AG04449 (cell line): ENCODE measurements at regions not wholly inside any gene's neighbourhood (a gene's known extent, or its start where the extent isn't known, plus 50 kb on each side); places are given as distances from the start of the nearest gene placed in this dataset.

Experiments
- CTCF ChIA-PET: fragments of 350-600 bp; formaldehyde crosslinking; extraction: SDS; loops from one replicate; lab custom pipeline; 2021; ENCODE audit warnings: antibody characterized with exemption; lab: Yijun Ruan, JAX
- POLR2A ChIA-PET: fragments of 400-600, 350-600 bp; formaldehyde crosslinking; extraction: SDS; loops from one replicate; lab custom pipeline; 2020; ENCODE audit warnings: antibody characterized with exemption, inconsistent platforms; lab: Yijun Ruan, JAX
- DNase-seq: peaks from one replicate; pipeline ENCODE4 v3.0.0-alpha.2; 2010; ENCODE audit warnings: low read depth, low spot score
- H3K4me3 ChIP-seq: 2 replicates; pipeline ENCODE4 v1.5.1; 2011; ENCODE audit warnings: low read depth, mild to moderate bottlenecking, control low read depth, low read length
- TF ChIP-seq, protein P1 (sequence below): IDR thresholded peaks from one replicate; pipeline ENCODE4 v1.5.1; 2011; ENCODE audit warnings: mild to moderate bottlenecking, moderate library complexity, low read length, control low read depth, inconsistent platforms; ENCODE audit not compliant: insufficient read depth; ENCODE audit errors: missing control alignments

DNA sequence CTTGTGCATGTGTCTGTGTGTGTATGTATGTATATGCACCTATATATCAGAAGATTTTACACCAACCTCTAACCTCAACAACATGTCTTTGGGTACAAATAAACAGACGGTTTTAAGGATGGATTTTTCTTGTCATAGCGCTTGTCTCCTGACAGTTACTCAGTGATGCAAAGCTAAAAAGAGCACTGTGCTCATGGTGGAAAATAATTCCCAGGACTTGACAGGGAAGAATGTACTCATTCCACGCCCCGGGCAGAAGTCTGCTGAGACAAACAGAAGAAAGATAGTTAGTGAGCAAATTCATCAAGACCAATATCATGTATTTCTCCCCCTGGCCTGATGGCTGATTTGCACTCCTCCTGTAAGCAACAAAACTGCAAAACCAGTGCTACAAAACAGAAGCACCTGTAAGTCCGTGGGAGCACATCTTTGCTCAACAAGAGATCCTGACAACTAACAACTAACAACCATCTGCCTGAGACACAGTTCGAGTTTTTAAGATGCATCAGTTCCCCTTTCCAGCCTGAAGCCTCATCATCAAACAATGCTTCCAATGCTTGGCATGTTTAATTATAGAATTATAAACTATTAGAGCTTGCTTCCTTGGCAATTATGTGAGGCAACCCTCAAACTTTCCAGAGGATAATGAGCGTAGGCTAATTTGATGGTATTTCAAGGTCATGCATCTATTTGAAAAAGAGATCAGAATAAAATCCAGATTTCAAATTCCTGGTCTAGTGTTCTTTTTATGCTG lies 812.7 kb upstream of the MIR17HG start:
- ChIA-PET CTCF (no interaction called here), POLR2A (no interaction called here)
- no peak for DNase-seq
- TF ChIP-seq, protein P1, sequence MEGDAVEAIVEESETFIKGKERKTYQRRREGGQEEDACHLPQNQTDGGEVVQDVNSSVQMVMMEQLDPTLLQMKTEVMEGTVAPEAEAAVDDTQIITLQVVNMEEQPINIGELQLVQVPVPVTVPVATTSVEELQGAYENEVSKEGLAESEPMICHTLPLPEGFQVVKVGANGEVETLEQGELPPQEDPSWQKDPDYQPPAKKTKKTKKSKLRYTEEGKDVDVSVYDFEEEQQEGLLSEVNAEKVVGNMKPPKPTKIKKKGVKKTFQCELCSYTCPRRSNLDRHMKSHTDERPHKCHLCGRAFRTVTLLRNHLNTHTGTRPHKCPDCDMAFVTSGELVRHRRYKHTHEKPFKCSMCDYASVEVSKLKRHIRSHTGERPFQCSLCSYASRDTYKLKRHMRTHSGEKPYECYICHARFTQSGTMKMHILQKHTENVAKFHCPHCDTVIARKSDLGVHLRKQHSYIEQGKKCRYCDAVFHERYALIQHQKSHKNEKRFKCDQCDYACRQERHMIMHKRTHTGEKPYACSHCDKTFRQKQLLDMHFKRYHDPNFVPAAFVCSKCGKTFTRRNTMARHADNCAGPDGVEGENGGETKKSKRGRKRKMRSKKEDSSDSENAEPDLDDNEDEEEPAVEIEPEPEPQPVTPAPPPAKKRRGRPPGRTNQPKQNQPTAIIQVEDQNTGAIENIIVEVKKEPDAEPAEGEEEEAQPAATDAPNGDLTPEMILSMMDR, result no peak
- H3K4me3 ChIP-seq, result no peak overlapping the region

DNA sequence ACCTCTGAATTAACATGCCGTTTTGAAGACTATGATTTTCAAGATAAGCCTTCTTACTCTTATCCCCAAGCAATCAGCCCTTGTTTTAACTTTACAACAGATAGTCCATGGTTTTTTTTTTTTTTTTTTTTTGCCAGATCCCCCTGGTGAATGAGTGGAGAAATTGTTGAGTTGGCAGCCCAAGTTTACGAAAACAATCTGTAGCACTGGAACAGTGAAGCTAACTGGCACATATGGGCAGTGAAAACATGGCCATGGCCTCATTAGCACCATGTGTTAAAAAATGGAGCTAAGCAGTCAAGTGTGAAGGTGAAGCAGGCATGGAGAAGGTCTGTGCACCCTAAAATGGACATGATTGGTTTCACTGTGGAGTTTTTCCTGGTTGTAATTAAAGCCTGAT lies 812.1 kb upstream of the MIR17HG start:
- no peak for DNase-seq
- POLR2A ChIA-PET, result no interaction called here
- CTCF ChIA-PET, result no interaction called here
- H3K4me3 ChIP-seq, result no peak overlapping the region
- TF ChIP-seq, protein P1, result no peak

DNA sequence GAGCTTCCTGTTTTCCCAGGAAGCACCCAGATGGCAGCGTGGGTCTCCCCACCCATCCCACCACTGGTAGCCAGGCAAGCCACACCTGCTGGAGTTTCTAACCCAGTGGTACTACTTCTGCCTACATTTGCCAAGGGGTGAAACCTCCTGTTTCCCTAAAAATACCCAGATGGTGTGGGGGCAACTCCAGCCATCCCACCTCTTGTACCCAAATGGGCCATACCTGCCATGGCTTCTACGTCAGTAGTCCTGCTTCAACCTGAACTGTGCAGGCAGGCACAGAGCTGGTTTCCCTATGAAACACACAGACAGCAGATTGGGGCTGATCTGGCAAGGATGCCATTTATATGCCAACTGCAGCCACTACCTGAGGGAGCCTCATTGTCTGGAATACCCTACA lies 809.4 kb upstream of the MIR17HG start:
- ChIA-PET POLR2A (no interaction called here), CTCF (no interaction called here)
- TF ChIP-seq, protein P1, result no peak

DNA sequence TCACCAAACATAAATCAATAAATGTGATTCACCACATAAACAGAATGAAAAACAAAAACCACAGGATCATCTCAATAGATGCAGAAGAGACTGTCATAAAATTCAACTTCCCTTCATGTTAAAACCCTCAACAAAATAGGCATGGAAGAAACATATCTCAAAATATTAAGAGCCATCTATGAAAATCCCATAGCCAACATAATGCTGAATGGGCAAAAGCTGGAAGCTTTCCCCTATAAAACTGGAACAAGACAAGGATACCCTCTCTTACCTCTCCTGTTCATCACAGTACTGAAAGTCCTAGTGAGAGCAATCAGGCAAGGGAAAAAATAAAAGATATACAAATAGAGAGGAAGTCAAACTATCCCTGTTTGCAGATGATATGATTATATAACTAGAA lies 806.1 kb upstream of the MIR17HG start:
- ChIA-PET CTCF (no interaction called here), POLR2A (no interaction called here)
- DNase-seq, result no peak
- H3K4me3 ChIP-seq, result no peak overlapping the region
- TF ChIP-seq, protein P1, result no peak

More for the DNA sequence above, 809.4 kb upstream of the MIR17HG start:
- H3K4me3 ChIP-seq, result no peak overlapping the region
- DNase-seq, result no peak

DNA sequence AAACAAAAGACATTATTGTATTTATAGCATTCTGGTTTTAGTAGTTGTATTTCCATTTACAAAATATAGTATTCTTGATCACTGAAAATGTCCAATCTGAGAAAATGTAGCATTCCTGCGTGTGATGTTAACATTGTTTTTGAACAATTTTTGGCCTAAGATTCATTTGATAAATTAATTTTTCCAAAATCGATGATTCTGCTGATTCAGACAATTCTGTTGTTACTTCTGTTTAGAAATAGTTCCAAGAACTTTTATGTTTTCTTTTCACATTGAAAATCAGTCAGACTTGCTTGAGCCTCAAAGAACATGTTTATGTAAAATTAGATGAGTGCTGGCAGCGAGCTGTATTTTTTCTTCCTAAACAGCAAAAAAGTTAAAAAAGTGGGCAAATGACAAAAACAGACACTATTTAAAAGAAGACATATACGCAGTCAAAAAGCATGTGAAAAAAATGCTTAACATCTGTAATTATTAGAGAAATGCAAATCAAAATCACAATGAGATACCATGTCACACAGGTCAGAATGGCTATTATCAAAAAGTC lies 804.5 kb upstream of the MIR17HG start:
- no peak for DNase-seq
- POLR2A ChIA-PET, result no interaction called here
- TF ChIP-seq, protein P1, result no peak
- CTCF ChIA-PET, result no interaction called here
- H3K4me3 ChIP-seq, result no peak overlapping the region

DNA sequence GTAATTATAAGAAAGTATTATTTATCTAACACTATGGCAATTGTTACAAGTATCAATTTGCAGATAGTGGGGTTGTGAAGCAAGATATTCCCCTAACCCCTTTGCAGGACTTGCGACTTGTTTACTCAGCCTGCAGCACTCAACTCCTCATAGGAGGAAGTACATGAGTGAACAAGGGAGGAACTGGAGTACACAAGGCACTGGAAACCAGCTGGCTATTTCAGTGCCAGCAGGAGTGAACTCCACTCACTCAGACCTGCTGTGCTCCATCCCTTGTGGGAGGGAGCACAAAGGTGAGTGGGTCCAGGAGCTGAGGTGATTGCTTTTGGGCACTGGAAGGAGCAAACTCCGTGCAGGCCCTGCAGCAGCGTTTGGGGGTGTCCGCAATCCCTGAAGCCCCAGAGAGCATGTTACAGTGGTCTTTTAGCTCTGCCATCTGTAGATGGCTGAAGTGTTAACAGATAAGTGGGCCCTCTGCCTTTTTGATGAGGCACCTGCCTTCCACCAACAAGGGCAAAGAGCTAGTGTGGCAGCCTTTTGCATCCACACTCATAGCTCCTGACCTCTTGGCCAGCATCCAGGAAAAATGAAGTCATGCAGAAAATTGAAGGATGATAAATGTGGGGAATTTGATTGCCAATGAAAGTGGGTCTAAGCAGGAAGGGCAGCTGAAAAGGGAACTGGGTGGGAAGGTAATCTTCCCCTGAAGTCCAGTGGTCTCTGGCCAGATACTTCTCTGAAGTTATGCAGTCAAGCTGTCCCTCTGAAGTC lies 802.2 kb upstream of the MIR17HG start:
- POLR2A ChIA-PET, result no interaction called here
- CTCF ChIA-PET, result no interaction called here
- TF ChIP-seq, protein P1, result no peak
- no peak overlapping the region for H3K4me3 ChIP-seq
- DNase-seq, result no peak
